Left hindlimb (tissue), 1 donor: ENCODE measurements at regions not wholly inside any gene's neighbourhood (a gene's known extent, or its start where the extent isn't known, plus 50 kb on each side); places are given as distances from the start of the nearest gene placed in this dataset.
"Not testable (repeated sequence)": the region's sequence is repeated elsewhere in the genome, so short reads cannot be mapped to it uniquely, and the experiment has no call there.

Experiments
- DNase-seq: peaks from one replicate; pipeline ENCODE4 v3.0.0-alpha.2; 2018

DNA sequence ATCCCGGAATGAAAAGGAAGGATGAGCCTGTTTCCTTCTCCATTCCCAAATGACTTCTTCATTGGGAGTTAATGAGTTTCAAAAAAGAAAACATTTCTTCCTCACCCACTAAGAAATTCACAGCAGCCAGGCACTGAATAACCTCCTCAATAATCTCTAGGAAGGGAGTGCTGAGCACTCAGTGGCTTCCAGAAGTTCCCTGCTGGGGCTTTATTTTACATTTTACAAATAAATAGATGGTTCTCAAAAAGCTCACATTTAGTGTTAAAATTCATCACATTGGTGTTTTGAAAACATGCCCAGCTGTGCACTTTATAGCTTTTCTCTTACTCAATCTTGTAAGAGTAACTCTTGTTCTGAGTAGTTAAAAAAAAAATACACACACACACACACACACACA is 148.9 kb upstream of the PFKP start:
- no peak for DNase-seq

DNA sequence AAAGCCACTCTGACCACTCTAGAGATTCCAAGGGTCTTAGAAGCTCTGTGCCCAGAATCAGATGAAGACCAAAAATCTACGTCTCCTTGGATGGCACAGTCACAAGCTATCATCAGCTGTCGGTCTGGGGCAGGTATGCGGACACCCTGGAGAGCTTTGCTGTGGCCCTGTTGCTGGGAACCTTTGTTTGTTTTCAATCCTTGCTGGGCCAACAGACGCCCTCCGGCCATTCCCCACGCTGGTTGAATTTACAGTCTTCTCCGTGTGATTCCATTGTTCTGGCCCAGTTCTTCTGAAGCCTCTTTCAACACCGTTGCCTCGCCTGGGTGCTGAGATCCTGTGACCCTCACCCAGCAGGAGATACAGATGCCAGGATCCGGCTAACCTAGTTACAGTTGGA is 149.4 kb upstream of the PFKP start:
- DNase-seq, result no peak

DNA sequence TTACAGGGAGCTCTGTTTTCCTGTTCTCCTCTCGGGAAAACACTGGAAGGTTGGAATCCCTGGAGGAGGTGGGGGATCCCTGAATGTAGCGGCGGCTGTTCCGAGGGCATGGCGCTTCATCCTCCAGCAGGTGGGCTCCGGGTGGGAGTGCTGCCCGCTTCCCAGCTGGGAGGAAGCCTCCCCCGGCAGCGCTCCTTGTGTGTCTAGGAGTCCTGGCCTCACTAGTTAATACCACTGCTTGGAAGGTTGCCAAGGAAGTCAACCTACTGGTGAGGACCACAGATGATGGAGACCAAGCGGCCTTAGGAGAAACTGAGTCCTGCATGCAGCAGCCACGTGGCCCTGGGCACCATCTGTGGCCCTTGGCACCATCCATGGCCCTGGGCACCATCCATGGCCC is 151.9 kb upstream of the PFKP start:
- DNase-seq, result no peak

DNA sequence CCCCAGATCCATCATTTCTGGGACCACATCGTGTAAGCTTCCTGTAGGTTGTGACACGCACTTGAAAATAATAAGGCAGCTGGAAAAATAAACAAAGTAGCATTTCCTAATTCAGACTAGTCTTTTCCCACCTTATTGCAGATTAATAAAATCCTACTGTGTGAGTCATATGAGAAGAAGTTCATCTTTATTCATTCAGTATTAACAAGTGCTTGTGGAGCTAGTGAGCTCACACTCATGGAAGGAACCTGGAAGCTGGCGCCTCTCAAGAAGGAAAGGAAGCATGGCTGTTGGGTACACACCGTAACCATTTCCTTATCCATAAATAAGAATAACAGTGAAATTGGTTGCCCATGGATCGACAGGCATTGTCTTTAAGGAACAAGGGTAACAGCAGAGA is 152.6 kb upstream of the PFKP start:
- DNase-seq, result no peak

DNA sequence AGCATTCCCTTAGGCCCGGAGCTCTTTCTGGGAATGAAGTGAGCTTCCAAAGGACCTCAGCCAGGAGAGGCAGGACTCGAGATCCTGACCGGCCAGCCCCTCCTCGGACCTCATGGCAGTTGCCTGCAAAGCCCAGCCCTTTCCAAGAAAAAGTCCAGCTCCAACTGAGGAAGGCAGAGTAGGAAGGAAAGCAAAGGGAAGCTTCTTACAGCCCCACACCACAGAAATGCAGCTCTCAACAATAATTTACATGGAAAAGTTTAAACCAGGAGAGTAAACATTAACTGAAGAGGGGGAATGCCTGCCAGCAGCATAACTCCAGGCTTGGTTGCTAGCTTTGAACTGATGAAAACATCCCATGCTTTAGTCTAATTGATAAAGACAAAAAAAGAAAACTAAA is 153.9 kb upstream of the PFKP start:
- no peak for DNase-seq

DNA sequence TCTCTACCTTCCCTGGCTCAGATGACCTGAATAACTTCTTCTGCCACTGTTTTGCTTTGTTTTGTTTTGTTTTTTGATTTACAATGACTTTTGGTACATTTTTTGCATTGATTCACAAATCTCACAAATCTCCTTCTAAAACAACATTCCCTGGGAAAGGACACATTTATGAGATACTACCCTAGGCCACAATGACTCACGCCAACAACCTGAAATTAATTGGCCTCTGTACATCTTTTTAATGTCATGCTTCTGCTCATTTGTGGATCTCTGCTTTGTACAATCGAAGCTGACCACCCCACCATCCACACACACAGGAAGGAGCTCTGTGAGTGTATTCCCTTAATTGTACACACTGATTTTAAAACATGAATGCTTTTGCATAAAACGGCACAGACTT is 156.7 kb upstream of the PFKP start:
- no peak for DNase-seq

- no peak for DNase-seq
These were observed 157.4 kb upstream of the PFKP start for GRCh38 chr10:2909921-2910320.

DNA sequence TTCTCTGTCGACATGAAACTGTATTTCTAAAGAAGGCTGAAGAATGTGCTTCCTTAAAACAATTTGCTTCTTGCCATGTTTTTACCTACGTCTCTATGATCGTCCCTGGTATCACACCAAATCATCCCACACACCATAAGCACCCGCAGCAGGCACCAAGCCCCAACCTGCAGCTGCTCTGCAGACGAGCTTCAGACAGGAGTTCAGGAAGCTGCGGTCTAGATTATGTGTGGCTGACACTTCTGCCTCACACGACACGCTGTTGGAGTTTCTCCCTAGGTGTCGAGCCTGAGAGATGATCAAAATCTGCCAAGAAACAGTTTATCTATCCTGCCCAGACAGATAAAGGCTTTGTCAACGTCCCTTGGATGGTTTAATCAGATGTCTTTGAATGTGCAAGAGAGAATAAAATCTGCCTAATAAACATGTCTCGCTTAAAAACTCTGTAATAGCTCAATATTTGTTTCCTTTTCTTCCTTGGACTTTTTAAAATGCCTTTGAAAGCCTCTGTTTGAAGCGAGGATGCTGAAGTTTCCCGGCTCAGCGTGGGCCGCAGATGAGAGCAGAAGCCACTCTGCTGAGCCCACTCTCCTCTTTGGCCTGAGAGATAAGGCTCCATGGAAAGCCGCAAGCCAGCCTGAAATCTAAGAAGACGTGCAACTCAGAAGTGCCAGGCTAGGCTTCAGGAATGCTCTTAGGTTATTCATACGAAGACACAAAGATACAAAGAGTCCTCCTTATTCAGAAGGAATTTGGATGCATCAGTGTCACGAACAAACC is 158.3 kb upstream of the PFKP start:
- no peak for DNase-seq

DNA sequence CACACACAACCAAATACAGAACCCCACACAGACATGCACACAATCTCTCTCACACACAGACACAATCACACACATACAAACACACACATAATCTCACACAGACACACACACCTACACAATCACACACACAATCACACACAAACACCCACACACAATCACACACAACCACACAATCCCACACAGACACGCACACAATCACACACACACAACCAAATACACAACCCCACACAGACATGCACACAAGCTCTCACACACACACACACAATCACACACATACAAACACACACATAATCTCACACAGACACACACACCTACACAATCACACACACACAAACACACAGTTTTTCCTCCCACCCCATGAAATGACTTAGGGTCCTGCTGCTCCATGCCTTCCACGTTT is 160.4 kb upstream of the PFKP start:
- no peak for DNase-seq

GRCh38 chr10:2905851-2906250 is 161.5 kb upstream of the PFKP start:
- no peak for DNase-seq

DNA sequence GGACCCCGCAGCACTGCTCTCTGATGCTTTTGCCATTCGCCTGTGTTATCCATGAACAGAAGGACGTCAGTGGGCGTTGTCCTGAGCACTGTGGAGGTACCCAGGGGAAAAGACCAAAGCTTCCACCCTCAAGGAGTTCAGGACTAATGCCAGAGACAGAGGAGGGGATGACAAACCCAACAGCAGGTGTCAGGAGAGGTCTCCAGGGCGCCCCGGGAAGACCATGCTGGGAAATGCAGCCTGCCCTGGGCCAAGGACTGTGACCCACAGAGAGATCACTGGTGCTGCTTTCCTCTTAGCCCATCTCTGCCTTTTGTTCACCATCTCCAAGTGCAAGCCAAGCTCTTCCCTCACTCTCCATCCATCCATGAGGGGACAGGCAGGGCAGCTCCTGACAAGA is 166.8 kb upstream of the PFKP start:
- DNase-seq, result no peak

- DNase-seq, result no peak
These were observed 167.9 kb upstream of the PFKP start for GRCh38 chr10:2899246-2899951.

DNA sequence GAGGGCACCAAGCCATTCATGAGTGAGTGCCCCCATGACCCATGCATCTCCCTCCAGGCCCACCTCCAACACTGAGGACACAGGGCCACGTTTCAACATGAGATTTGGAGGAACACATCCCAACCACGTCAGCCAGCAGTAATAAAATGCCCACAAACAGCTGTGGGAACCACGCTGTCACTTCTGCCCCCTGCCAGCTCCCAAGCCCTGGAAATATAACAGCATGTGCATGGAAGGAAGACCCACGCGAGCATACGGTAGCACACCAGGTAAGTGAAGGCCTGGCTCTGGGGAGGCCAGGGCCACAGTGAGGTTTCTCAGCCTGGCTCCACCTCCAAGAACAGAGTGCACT is 168.9 kb upstream of the PFKP start:
- no peak for DNase-seq

- no peak for DNase-seq
These were observed 169.5 kb upstream of the PFKP start for GRCh38 chr10:2897619-2898508.

- DNase-seq, result not testable (repeated sequence)
These were observed 171.0 kb upstream of the PFKP start for GRCh38 chr10:2896334-2896733.

DNA sequence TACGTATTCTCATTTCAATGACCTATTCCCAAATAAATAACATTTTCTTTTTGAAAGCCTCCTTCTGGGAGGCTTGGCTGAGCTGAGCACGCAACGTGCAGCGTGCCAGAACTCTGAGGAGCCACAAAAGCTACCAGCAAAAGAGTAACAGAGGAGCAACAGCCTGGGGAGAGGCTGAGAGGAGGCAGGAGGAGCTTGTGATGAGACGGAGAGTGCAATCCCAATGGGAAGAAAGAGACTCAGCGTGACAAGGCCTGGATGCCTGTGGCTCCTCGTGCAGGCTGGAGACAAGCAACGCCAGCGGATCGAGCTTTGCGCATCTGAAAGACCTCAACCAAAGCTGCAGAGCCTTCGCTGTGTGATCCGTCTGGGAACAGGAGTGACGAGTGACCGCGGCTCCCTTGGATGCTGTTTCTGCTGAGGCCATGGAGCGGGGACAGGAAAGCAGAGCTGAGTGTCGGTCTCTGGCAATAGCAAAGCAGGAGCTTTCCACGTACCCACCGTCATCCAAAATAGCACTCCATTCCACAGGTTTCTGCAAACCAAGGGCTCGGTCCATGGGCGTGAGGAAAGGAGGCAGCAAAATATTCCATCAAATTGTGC is 171.7 kb upstream of the PFKP start:
- no peak for DNase-seq

GRCh38 chr10:2893991-2894390 is 173.4 kb upstream of the PFKP start:
- no peak for DNase-seq

GRCh38 chr10:2893158-2893845 is 174.0 kb upstream of the PFKP start:
- DNase-seq, result no peak

- DNase-seq, result no peak
These were observed 175.6 kb upstream of the PFKP start for GRCh38 chr10:2891770-2892124.

DNA sequence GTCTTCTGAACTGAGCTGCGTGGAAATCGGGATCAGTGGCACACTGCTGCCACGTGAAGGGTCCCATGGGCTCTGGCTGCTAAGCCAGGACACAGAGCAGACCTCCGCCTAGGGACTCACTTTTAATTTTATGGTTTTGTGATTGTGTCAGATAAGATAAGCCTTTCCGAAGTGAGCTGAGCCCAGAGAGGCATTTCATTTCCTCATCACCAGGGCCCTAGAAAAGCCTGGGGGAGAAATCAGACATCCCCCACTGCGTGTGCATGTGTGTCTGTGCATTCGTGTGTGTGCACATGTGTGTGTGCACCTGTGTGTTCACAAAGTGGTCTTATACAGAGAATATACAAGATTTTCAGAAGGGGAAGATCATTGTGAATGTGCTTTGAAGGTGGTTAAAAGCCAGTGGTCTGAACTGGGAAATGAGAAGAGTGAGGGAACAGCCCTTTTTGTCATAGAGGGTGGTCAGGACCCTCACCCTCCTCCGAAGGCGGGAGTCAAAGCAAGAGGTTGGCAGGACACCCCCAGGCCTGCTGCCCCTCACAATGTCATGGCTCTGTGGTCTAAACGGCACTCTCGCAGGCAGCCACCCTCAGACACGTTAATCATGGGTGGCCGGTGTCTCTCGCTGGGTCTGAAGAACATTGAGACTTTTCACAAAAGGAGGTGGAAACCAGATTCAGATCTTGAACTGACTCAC is 176.1 kb upstream of the PFKP start:
- no peak for DNase-seq

DNA sequence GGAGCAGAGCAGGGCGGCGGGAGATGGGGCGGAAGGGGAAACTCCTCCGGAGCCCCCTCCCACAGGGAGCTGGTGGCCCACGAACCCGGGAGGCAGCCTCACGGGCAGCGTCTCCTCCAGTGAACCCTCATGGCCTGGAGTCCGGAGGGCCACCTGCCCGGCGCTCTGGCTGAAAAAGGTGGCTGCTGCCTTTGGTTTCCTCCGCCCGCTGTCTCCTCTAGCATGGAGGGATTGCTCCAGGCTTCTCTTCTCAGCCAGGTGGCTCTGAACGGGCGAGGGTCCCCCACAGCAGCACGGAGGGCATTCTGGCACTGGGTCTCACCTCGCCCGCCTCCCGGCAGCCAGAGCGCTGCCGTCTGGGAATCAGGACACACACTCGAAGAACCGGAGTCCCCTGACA is 177.3 kb upstream of the PFKP start:
- DNase-seq, result no peak

GRCh38 chr10:2888403-2889004 is 178.8 kb upstream of the PFKP start:
- DNase-seq, result no peak
